KOPT-K1 (cell line): ENCODE measurements at regions not wholly inside any gene's neighbourhood (a gene's known extent, or its start where the extent isn't known, plus 50 kb on each side); places are given as distances from the start of the nearest gene placed in this dataset.

Experiments used
- H3K27ac ChIP-seq: fragments of 200-600 bp; sonication (generic); 2 replicates; pipeline ENCODE4 v1.5.1; 2016; ENCODE audit warnings: antibody characterized with exemption, mild to moderate bottlenecking, low read depth, low read length; ENCODE audit not compliant: poor library complexity, severe bottlenecking
- H3K36me3 ChIP-seq: fragments of 200-600 bp; sonication (generic); 2 replicates; pipeline ENCODE4 v1.5.1; 2017; ENCODE audit warnings: antibody characterized with exemption, mild to moderate bottlenecking, low read length, moderate library complexity; ENCODE audit not compliant: insufficient read depth
- H3K9me3 ChIP-seq: fragments of 200-600 bp; sonication (generic); 2 replicates; pipeline ENCODE4 v1.5.1; 2017; ENCODE audit warnings: antibody characterized with exemption, low read length, mild to moderate bottlenecking; ENCODE audit not compliant: insufficient read depth, poor library complexity, severe bottlenecking

- no peaks in the 10 kb centered on the region for H3K9me3 ChIP-seq
- H3K36me3 ChIP-seq = no peaks in the 10 kb centered on the region
- H3K27ac ChIP-seq = no peak overlapping the region
These were observed 673.0 kb upstream of the AUTS2 start for GRCh38 chr7:68925241-68925640.

GRCh38 chr7:68929781-68930261, 668.5 kb upstream of the AUTS2 start:
- no peaks in the 10 kb centered on the region for H3K9me3 ChIP-seq
- no peak overlapping the region for H3K27ac ChIP-seq
- H3K36me3 ChIP-seq = no peaks in the 10 kb centered on the region

GRCh38 chr7:68936471-68937035, 661.7 kb upstream of the AUTS2 start:
- H3K9me3 ChIP-seq = peaks cover 4% of the 10 kb centered on the region
- no peak overlapping the region for H3K27ac ChIP-seq
- no peaks in the 10 kb centered on the region for H3K36me3 ChIP-seq

- H3K27ac ChIP-seq = no peak overlapping the region
- peaks cover 4% of the 10 kb centered on the region for H3K9me3 ChIP-seq
- no peaks in the 10 kb centered on the region for H3K36me3 ChIP-seq
These were observed 660.1 kb upstream of the AUTS2 start for GRCh38 chr7:68938151-68938550.

GRCh38 chr7:68943786-68944185, 654.5 kb upstream of the AUTS2 start:
- Histone ChIP-seq H3K27ac (no peak overlapping the region), H3K9me3 (peaks cover 4% of the 10 kb centered on the region), H3K36me3 (no peaks in the 10 kb centered on the region)

GRCh38 chr7:68955656-68956055, 642.6 kb upstream of the AUTS2 start:
- H3K27ac ChIP-seq = no peak overlapping the region
- H3K36me3 ChIP-seq = no peaks in the 10 kb centered on the region
- no peaks in the 10 kb centered on the region for H3K9me3 ChIP-seq

- no peak overlapping the region for H3K27ac ChIP-seq
- no peaks in the 10 kb centered on the region for H3K36me3 ChIP-seq
- no peaks in the 10 kb centered on the region for H3K9me3 ChIP-seq
These were observed 639.7 kb upstream of the AUTS2 start for GRCh38 chr7:68958571-68958970.

- H3K36me3 ChIP-seq = no peaks in the 10 kb centered on the region
- H3K9me3 ChIP-seq = no peaks in the 10 kb centered on the region
- H3K27ac ChIP-seq = no peak overlapping the region
These were observed 634.7 kb upstream of the AUTS2 start for GRCh38 chr7:68963552-68963951.

GRCh38 chr7:68964060-68964459, 634.2 kb upstream of the AUTS2 start:
- no peaks in the 10 kb centered on the region for H3K36me3 ChIP-seq
- H3K27ac ChIP-seq = no peak overlapping the region
- H3K9me3 ChIP-seq = no peaks in the 10 kb centered on the region

- H3K27ac ChIP-seq = no peak overlapping the region
- H3K9me3 ChIP-seq = no peaks in the 10 kb centered on the region
- H3K36me3 ChIP-seq = no peaks in the 10 kb centered on the region
These were observed 632.9 kb upstream of the AUTS2 start for GRCh38 chr7:68965351-68965750.

- Histone ChIP-seq H3K27ac (no peak overlapping the region), H3K9me3 (no peaks in the 10 kb centered on the region), H3K36me3 (no peaks in the 10 kb centered on the region)
These were observed 630.7 kb upstream of the AUTS2 start for GRCh38 chr7:68967598-68967997.

GRCh38 chr7:68969571-68969970, 628.7 kb upstream of the AUTS2 start:
- Histone ChIP-seq H3K9me3 (no peaks in the 10 kb centered on the region), H3K27ac (no peak overlapping the region), H3K36me3 (no peaks in the 10 kb centered on the region)

- Histone ChIP-seq H3K36me3 (no peaks in the 10 kb centered on the region), H3K9me3 (peaks cover 6% of the 10 kb centered on the region), H3K27ac (no peak overlapping the region)
These were observed 626.5 kb upstream of the AUTS2 start for GRCh38 chr7:68971634-68972340.

- Histone ChIP-seq H3K36me3 (no peaks in the 10 kb centered on the region), H3K9me3 (peaks cover 10% of the 10 kb centered on the region), H3K27ac (no peak overlapping the region)
These were observed 620.8 kb upstream of the AUTS2 start for GRCh38 chr7:68977385-68978055.

- Histone ChIP-seq H3K36me3 (no peaks in the 10 kb centered on the region), H3K9me3 (peaks cover 10% of the 10 kb centered on the region), H3K27ac (no peak overlapping the region)
These were observed 619.6 kb upstream of the AUTS2 start for GRCh38 chr7:68978710-68979109.
